HCT116 (cell line): ENCODE measurements at regions not wholly inside any gene's neighbourhood (a gene's known extent, or its start where the extent isn't known, plus 50 kb on each side); places are given as distances from the start of the nearest gene placed in this dataset.

ENCODE experiments used
- ATAC-seq: fragments of 200-7000 bp; cut with Tn5 transposase; 2 replicates; pipeline ENCODE4 v1.9.1; 2020; ENCODE audit warnings: mild to moderate bottlenecking, moderate library complexity
- BruUV-seq: library from RNA; stranded (reverse); fragments of 400-500 nt; replicated peaks from 2 replicates; lab custom pipeline; 2021; lab: Mats Ljungman, UMichigan
- CTCF ChIA-PET: fragments of 300-600 bp; sonication (Branson Sonifier 250); formaldehyde crosslinking; loops from one replicate; lab custom pipeline; 2021; ENCODE audit warnings: antibody characterized with exemption; lab: Charles Lee
- POLR2A ChIA-PET: fragments of 300-600, 350-600 bp; sonication (Branson Sonifier 250); formaldehyde crosslinking; loops from one replicate; lab custom pipeline; 2021; ENCODE audit warnings: antibody characterized with exemption; lab: Charles Lee
- RAD21 ChIA-PET, 2 experiments: fragments of 300-600 bp; sonication (Branson Sonifier 250); formaldehyde crosslinking; loops; one replicate each; lab custom pipeline; 2023; ENCODE audit warnings: low total read pairs in 2 of 2; ENCODE audit not compliant: uncharacterized antibody in 2 of 2, unreplicated experiment in 2 of 2, low non-redundant PET in 1 of 2; lab: Charles Lee
- DNase-seq: peaks from one replicate; pipeline ENCODE4 v3.0.0-alpha.2; 2010; ENCODE audit warnings: low read depth, low spot score
- H2AFZ ChIP-seq: fragments of 200-600 bp; shearing (Covaris generic), sonication (generic); 2 replicates; pipeline ENCODE4 v1.6.1; 2017; ENCODE audit warnings: low read depth, mixed run types, mixed read lengths, antibody characterized with exemption, low read length; ENCODE audit not compliant: poor library complexity, severe bottlenecking
- H3K27ac ChIP-seq: 2 replicates; pipeline ENCODE4 v1.5.1; 2012; ENCODE audit warnings: low read depth, low read length
- H3K27me3 ChIP-seq: fragments of 200-600 bp; sonication (generic); 2 replicates; pipeline ENCODE4 v1.6.1; 2016; ENCODE audit warnings: mixed run types, low read length, mixed read lengths; ENCODE audit not compliant: insufficient read depth
- H3K36me3 ChIP-seq, 2 experiments: fragments of 200-500 bp in 1 of 2; fragments of 200-600 bp in 1 of 2; sonication (Bioruptor generic) in 1 of 2; sonication (generic) in 1 of 2; 2 replicates each; pipeline versions ENCODE4 v1.5.1 to v1.6.1; 2014 to 2016; ENCODE audit warnings: low read length in 2 of 2, inconsistent platforms in 1 of 2, mixed read lengths in 1 of 2, mixed run types in 1 of 2; ENCODE audit not compliant: insufficient read depth in 2 of 2, control insufficient read depth in 1 of 2
- H3K4me1 ChIP-seq, 2 experiments: fragments of 200-600 bp in 1 of 2; sonication (generic) in 1 of 2; 2 replicates each; pipeline versions ENCODE4 v1.5.1 to v1.6.1; 2012 to 2017; ENCODE audit warnings: low read length in 2 of 2, inconsistent platforms in 1 of 2, mild to moderate bottlenecking in 1 of 2, mixed read lengths in 1 of 2, mixed run types in 1 of 2, moderate library complexity in 1 of 2; ENCODE audit not compliant: insufficient read depth in 2 of 2, control insufficient read depth in 1 of 2
- H3K4me2 ChIP-seq: fragments of 200-600 bp; sonication (generic); 2 replicates; pipeline ENCODE4 v1.6.1; 2017; ENCODE audit warnings: mixed run types, low read length, mixed read lengths
- H3K4me3 ChIP-seq, 2 experiments: fragments of 200-600 bp in 1 of 2; sonication (generic) in 1 of 2; replicated peaks in 1 of 2; 2 replicates each; pipeline ENCODE4 v1.5.1; 2011 to 2016; ENCODE audit warnings: low read length in 2 of 2, control low read depth in 1 of 2, low read depth in 1 of 2, mild to moderate bottlenecking in 1 of 2, mixed read lengths in 1 of 2, mixed run types in 1 of 2
- H3K79me2 ChIP-seq: fragments of 200-600 bp; sonication (generic); 2 replicates; pipeline ENCODE4 v1.6.1; 2017; ENCODE audit warnings: mild to moderate bottlenecking, mixed run types, low read length, moderate library complexity, mixed read lengths; ENCODE audit not compliant: insufficient read depth
- H3K9ac ChIP-seq: fragments of 200-600 bp; sonication (generic); 2 replicates; pipeline ENCODE4 v1.6.1; 2016; ENCODE audit warnings: low read length, mixed read lengths
- H3K9me2 ChIP-seq: fragments of 200-600 bp; sonication (generic), shearing (Covaris generic); 2 replicates; pipeline ENCODE4 v1.6.1; 2017; ENCODE audit warnings: mixed run types, mild to moderate bottlenecking, moderate library complexity; ENCODE audit not compliant: insufficient read depth
- H3K9me3 ChIP-seq, 2 experiments: fragments of 200-500 bp in 1 of 2; fragments of 200-600 bp in 1 of 2; sonication (Bioruptor generic) in 1 of 2; sonication (generic) in 1 of 2; 2 replicates each; pipeline ENCODE4 v1.6.1; 2014 to 2017; ENCODE audit warnings: low read length in 2 of 2, mixed read lengths in 2 of 2, inconsistent platforms in 1 of 2, low read depth in 1 of 2, mild to moderate bottlenecking in 1 of 2, mixed run types in 1 of 2, moderate library complexity in 1 of 2; ENCODE audit not compliant: control insufficient read depth in 1 of 2, insufficient read depth in 1 of 2
- H4K20me1 ChIP-seq: fragments of 200-600 bp; sonication (generic), shearing (Covaris generic); 2 replicates; pipeline ENCODE4 v1.6.1; 2017; ENCODE audit warnings: mixed run types, mild to moderate bottlenecking, moderate library complexity; ENCODE audit not compliant: insufficient read depth
- CEBPB ChIP-seq: IDR thresholded peaks from 2 replicates; pipeline ENCODE4 v1.6.1; 2012; ENCODE audit warnings: low read depth
- ELF1 ChIP-seq: IDR thresholded peaks from 2 replicates; pipeline ENCODE4 v1.6.1; 2012; ENCODE audit warnings: low read depth, borderline replicate concordance
- JUND ChIP-seq: IDR thresholded peaks from 2 replicates; pipeline ENCODE4 v1.6.1; 2012
- SIN3A ChIP-seq: IDR thresholded peaks from 2 replicates; pipeline ENCODE4 v1.6.1; 2012; ENCODE audit warnings: low read depth
- SP1 ChIP-seq: IDR thresholded peaks from 2 replicates; pipeline ENCODE4 v1.6.1; 2012; ENCODE audit warnings: low read depth
- ZFX ChIP-seq: fragments of 450-650 bp; IDR thresholded peaks from 2 replicates; pipeline ENCODE4 v1.6.1; 2017
- intact Hi-C: fragments of 100-400 bp; cut with micrococcal nuclease; formaldehyde crosslinking; loops from 2 replicates; pipeline ENCODE4 v1.10.0; 2022
- TF ChIP-seq, protein P1 (sequence below), 3 experiments: fragments of 200-600 bp in 1 of 3; sonication (generic) in 1 of 3; IDR thresholded peaks in 2 of 3; conservative IDR thresholded peaks in 1 of 3; 2 replicates each; pipeline ENCODE4 v1.5.1; 2012 to 2017; ENCODE audit warnings: low read depth in 2 of 3, low read length in 2 of 3, antibody characterized with exemption in 1 of 3, borderline replicate concordance in 1 of 3, control low read depth in 1 of 3, mild to moderate bottlenecking in 1 of 3, mixed read lengths in 1 of 3, mixed run types in 1 of 3, moderate library complexity in 1 of 3; ENCODE audit not compliant: insufficient read depth in 1 of 3
- TF ChIP-seq, protein P2 (sequence below): IDR thresholded peaks from 2 replicates; pipeline ENCODE4 v1.6.1; 2012
- TF ChIP-seq, protein P3 (sequence below): IDR thresholded peaks from 2 replicates; pipeline ENCODE4 v1.6.1; 2012; ENCODE audit warnings: low read depth

DNA sequence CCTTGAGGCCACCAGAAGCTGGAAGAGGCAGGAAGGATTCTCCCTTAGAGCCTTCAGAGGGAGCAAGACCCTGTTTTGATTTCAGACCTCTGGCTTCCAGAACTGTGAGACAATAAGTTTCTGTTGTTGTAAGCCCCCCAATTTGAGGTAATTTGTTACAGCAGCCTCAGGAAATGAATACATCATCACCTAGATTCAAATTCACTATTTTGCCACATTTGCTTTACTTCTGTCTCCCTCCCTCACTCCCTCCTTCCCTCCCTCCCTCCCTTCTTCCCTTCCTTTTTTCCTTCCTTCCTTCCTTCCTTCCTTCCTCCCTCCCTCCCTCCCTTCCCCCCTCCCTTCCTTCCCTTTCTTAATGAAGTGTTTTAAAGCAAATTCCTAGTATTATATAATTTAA is 58.1 kb upstream of the KIF13A start:
- ATAC-seq: no peak
- intact Hi-C loops: no loop called here
- POLR2A ChIA-PET: no interaction called here
- Histone ChIP-seq H3K9ac (no peak overlapping the region), H3K4me1 (peaks cover 12 to 16% of the 10 kb centered on the region in 2 experiments), H4K20me1 (no peaks in the 10 kb centered on the region), H3K36me3 (no peaks in the 10 kb centered on the region), H3K4me2 (no peak overlapping the region), H3K27me3 (no peaks in the 10 kb centered on the region), H3K4me3 (no peak overlapping the region), H3K79me2 (no peaks in the 10 kb centered on the region), H3K9me2 (no peaks in the 10 kb centered on the region), H3K27ac (no peak overlapping the region), H3K9me3 (no peaks in the 10 kb centered on the region), H2AFZ (no peak overlapping the region)
- no TSS peak for BruUV-seq
- DNase-seq: no peak
- TF ChIP-seq, protein P1, sequence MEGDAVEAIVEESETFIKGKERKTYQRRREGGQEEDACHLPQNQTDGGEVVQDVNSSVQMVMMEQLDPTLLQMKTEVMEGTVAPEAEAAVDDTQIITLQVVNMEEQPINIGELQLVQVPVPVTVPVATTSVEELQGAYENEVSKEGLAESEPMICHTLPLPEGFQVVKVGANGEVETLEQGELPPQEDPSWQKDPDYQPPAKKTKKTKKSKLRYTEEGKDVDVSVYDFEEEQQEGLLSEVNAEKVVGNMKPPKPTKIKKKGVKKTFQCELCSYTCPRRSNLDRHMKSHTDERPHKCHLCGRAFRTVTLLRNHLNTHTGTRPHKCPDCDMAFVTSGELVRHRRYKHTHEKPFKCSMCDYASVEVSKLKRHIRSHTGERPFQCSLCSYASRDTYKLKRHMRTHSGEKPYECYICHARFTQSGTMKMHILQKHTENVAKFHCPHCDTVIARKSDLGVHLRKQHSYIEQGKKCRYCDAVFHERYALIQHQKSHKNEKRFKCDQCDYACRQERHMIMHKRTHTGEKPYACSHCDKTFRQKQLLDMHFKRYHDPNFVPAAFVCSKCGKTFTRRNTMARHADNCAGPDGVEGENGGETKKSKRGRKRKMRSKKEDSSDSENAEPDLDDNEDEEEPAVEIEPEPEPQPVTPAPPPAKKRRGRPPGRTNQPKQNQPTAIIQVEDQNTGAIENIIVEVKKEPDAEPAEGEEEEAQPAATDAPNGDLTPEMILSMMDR (IDR thresholded peaks at IDR 0.05 in 2 of 3, conservative IDR thresholded peaks at IDR 0.05 in 1 of 3; ENCODE audit: borderline replicate concordance in 1 of 3, insufficient read depth in 1 of 3, low read depth in 2 of 3, low read length in 2 of 3): no peak
- TF ChIP-seq CEBPB: no peak
- TF ChIP-seq, protein P2, sequence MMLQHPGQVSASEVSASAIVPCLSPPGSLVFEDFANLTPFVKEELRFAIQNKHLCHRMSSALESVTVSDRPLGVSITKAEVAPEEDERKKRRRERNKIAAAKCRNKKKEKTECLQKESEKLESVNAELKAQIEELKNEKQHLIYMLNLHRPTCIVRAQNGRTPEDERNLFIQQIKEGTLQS: no peak
- no peak for TF ChIP-seq SIN3A
- TF ChIP-seq, protein P3, sequence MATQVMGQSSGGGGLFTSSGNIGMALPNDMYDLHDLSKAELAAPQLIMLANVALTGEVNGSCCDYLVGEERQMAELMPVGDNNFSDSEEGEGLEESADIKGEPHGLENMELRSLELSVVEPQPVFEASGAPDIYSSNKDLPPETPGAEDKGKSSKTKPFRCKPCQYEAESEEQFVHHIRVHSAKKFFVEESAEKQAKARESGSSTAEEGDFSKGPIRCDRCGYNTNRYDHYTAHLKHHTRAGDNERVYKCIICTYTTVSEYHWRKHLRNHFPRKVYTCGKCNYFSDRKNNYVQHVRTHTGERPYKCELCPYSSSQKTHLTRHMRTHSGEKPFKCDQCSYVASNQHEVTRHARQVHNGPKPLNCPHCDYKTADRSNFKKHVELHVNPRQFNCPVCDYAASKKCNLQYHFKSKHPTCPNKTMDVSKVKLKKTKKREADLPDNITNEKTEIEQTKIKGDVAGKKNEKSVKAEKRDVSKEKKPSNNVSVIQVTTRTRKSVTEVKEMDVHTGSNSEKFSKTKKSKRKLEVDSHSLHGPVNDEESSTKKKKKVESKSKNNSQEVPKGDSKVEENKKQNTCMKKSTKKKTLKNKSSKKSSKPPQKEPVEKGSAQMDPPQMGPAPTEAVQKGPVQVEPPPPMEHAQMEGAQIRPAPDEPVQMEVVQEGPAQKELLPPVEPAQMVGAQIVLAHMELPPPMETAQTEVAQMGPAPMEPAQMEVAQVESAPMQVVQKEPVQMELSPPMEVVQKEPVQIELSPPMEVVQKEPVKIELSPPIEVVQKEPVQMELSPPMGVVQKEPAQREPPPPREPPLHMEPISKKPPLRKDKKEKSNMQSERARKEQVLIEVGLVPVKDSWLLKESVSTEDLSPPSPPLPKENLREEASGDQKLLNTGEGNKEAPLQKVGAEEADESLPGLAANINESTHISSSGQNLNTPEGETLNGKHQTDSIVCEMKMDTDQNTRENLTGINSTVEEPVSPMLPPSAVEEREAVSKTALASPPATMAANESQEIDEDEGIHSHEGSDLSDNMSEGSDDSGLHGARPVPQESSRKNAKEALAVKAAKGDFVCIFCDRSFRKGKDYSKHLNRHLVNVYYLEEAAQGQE: no peak
- no peak for TF ChIP-seq ZFX
- TF ChIP-seq SP1: no peak
- TF ChIP-seq JUND: no peak
- TF ChIP-seq ELF1: no peak
- CTCF ChIA-PET: no interaction called here
- RAD21 ChIA-PET: no interaction called here
